ENCODE measurements at regions not wholly inside any gene's neighbourhood (a gene's known extent, or its start where the extent isn't known, plus 50 kb on each side); places are given as distances from the start of the nearest gene placed in this dataset.

GRCh38 chr13:34731486-34731885 is 210.6 kb upstream of the NBEA start:
- TF ChIP-seq POLR2A (IDR thresholded peaks at IDR 0.05) (no peak), POLR2AphosphoS5 (IDR thresholded peaks at IDR 0.05) (no peak)
- TF ChIP-seq, protein P1, sequence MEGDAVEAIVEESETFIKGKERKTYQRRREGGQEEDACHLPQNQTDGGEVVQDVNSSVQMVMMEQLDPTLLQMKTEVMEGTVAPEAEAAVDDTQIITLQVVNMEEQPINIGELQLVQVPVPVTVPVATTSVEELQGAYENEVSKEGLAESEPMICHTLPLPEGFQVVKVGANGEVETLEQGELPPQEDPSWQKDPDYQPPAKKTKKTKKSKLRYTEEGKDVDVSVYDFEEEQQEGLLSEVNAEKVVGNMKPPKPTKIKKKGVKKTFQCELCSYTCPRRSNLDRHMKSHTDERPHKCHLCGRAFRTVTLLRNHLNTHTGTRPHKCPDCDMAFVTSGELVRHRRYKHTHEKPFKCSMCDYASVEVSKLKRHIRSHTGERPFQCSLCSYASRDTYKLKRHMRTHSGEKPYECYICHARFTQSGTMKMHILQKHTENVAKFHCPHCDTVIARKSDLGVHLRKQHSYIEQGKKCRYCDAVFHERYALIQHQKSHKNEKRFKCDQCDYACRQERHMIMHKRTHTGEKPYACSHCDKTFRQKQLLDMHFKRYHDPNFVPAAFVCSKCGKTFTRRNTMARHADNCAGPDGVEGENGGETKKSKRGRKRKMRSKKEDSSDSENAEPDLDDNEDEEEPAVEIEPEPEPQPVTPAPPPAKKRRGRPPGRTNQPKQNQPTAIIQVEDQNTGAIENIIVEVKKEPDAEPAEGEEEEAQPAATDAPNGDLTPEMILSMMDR (IDR thresholded peaks at IDR 0.05 in 8 of 11, conservative IDR thresholded peaks at IDR 0.05 in 3 of 11) = no peak

All from spleen (tissue), 7 donors.